ENCODE measurements at regions not wholly inside any gene's neighbourhood (a gene's known extent, or its start where the extent isn't known, plus 50 kb on each side); places are given as distances from the start of the nearest gene placed in this dataset.

- H3K36me3 ChIP-seq (ENCODE audit: control insufficient read depth in 2 of 2, insufficient read depth in 1 of 2, low read length in 2 of 2): no peaks in the 10 kb centered on the region
- TF ChIP-seq PATZ1 (tag by site-specific recombination; IDR thresholded peaks at IDR 0.05) (no peak), ZNF354C (tag by site-specific recombination; IDR thresholded peaks at IDR 0.05; ENCODE audit: borderline replicate concordance, low read depth) (no peak), ZNF658 (tag by site-specific recombination; IDR thresholded peaks at IDR 0.05) (no peak), KLF16 (tag by site-specific recombination; IDR thresholded peaks at IDR 0.05) (no peak), ZNF324 (tag by site-specific recombination; IDR thresholded peaks at IDR 0.05) (no peak), ZNF571 (tag by site-specific recombination; IDR thresholded peaks at IDR 0.05) (no peak), ZNF184 (tag by site-specific recombination; IDR thresholded peaks at IDR 0.05) (no peak), GLI4 (tag by site-specific recombination; IDR thresholded peaks at IDR 0.05) (no peak), ZNF302 (tag by site-specific recombination; IDR thresholded peaks at IDR 0.05; ENCODE audit: low read depth) (no peak), ZNF146 (tag by site-specific recombination; IDR thresholded peaks at IDR 0.05) (no peak), ZNF707 (tag by site-specific recombination; IDR thresholded peaks at IDR 0.05) (no peak), ZNF580 (tag by site-specific recombination; IDR thresholded peaks at IDR 0.05) (no peak)
- TF ChIP-seq, protein P1, sequence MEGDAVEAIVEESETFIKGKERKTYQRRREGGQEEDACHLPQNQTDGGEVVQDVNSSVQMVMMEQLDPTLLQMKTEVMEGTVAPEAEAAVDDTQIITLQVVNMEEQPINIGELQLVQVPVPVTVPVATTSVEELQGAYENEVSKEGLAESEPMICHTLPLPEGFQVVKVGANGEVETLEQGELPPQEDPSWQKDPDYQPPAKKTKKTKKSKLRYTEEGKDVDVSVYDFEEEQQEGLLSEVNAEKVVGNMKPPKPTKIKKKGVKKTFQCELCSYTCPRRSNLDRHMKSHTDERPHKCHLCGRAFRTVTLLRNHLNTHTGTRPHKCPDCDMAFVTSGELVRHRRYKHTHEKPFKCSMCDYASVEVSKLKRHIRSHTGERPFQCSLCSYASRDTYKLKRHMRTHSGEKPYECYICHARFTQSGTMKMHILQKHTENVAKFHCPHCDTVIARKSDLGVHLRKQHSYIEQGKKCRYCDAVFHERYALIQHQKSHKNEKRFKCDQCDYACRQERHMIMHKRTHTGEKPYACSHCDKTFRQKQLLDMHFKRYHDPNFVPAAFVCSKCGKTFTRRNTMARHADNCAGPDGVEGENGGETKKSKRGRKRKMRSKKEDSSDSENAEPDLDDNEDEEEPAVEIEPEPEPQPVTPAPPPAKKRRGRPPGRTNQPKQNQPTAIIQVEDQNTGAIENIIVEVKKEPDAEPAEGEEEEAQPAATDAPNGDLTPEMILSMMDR (tag by site-specific recombination; IDR thresholded peaks at IDR 0.05): no peak
- TF ChIP-seq, protein P2, sequence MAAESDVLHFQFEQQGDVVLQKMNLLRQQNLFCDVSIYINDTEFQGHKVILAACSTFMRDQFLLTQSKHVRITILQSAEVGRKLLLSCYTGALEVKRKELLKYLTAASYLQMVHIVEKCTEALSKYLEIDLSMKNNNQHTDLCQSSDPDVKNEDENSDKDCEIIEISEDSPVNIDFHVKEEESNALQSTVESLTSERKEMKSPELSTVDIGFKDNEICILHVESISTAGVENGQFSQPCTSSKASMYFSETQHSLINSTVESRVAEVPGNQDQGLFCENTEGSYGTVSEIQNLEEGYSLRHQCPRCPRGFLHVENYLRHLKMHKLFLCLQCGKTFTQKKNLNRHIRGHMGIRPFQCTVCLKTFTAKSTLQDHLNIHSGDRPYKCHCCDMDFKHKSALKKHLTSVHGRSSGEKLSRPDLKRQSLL (tag by site-specific recombination; IDR thresholded peaks at IDR 0.05): no peak
- TF ChIP-seq, protein P3, sequence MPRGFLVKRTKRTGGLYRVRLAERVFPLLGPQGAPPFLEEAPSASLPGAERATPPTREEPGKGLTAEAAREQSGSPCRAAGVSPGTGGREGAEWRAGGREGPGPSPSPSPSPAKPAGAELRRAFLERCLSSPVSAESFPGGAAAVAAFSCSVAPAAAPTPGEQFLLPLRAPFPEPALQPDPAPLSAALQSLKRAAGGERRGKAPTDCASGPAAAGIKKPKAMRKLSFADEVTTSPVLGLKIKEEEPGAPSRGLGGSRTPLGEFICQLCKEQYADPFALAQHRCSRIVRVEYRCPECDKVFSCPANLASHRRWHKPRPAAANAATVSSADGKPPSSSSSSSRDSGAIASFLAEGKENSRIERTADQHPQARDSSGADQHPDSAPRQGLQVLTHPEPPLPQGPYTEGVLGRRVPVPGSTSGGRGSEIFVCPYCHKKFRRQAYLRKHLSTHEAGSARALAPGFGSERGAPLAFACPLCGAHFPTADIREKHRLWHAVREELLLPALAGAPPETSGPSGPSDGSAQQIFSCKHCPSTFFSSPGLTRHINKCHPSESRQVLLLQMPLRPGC (tag by site-specific recombination; IDR thresholded peaks at IDR 0.05): no peak
- H3K27ac ChIP-seq (ENCODE audit: extremely low read depth, low read depth, low read length): no peak overlapping the region
- no peak overlapping the region for H3K4me3 ChIP-seq (ENCODE audit: low read depth, low read length)
- no peaks in the 10 kb centered on the region for H3K9me3 ChIP-seq (ENCODE audit: control insufficient read depth, insufficient read depth, low read depth, low read length)
- H3K4me1 ChIP-seq (ENCODE audit: control insufficient read depth, insufficient read depth, low read length): no peaks in the 10 kb centered on the region
- POLR2A ChIA-PET: no interaction called here
- CTCF ChIA-PET: interaction anchor here (0.5 kb wide), 1 partner anchor 220 kb away, joined by 3 read pairs; no protein-coding TSS in a partner anchor
Observed at GRCh38 chr18:29560270-29560669, 1383.3 kb upstream of the CDH2 start.

DNA sequence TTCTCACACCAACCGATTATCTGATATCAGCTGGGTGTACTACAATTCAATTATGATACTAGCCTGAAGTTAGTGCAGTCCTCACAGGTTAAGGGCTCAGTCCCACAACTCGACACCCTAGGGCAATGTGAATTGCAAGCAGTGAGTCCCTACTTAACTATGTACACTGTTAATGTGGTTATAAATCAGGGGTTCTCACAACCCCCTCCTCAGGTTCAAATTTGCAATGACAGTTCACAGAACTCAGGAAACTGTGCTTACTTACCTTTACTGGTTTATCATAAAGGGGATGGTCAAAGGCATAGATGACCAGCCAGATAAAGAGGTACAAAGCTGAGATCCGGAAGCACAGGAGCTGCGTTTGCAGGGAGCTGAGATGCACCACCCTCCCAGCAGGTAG is 1379.1 kb upstream of the CDH2 start:
- ChIA-PET POLR2A (no interaction called here), CTCF (no interaction called here)
- H3K4me1 ChIP-seq (ENCODE audit: control insufficient read depth, insufficient read depth, low read length): no peaks in the 10 kb centered on the region
- H3K9me3 ChIP-seq (ENCODE audit: control insufficient read depth, insufficient read depth, low read depth, low read length): no peaks in the 10 kb centered on the region
- no peak overlapping the region for H3K4me3 ChIP-seq (ENCODE audit: low read depth, low read length)
- no peaks in the 10 kb centered on the region for H3K36me3 ChIP-seq (ENCODE audit: control insufficient read depth in 2 of 2, insufficient read depth in 1 of 2, low read length in 2 of 2)
- no peak overlapping the region for H3K27ac ChIP-seq (ENCODE audit: extremely low read depth, low read depth, low read length)
- TF ChIP-seq ZNF521 (tag by site-specific recombination; IDR thresholded peaks at IDR 0.05) (no peak), ZNF366 (tag by site-specific recombination; conservative IDR thresholded peaks at IDR 0.05) (no peak), ZNF449 (tag by site-specific recombination; IDR thresholded peaks at IDR 0.05) (no peak), ZNF677 (tag by site-specific recombination; IDR thresholded peaks at IDR 0.05) (no peak), ZNF202 (tag by site-specific recombination; IDR thresholded peaks at IDR 0.05; ENCODE audit: borderline replicate concordance) (no peak), ZNF747 (tag by site-specific recombination; IDR thresholded peaks at IDR 0.05) (no peak), ZNF529 (tag by site-specific recombination; IDR thresholded peaks at IDR 0.05; ENCODE audit: insufficient replicate concordance) (no peak), ZSCAN30 (tag by site-specific recombination; IDR thresholded peaks at IDR 0.05) (no peak), KLF7 (tag by site-specific recombination; IDR thresholded peaks at IDR 0.05; ENCODE audit: borderline replicate concordance) (no peak), ZNF140 (tag by site-specific recombination; IDR thresholded peaks at IDR 0.05) (no peak)
- TF ChIP-seq, protein P4, sequence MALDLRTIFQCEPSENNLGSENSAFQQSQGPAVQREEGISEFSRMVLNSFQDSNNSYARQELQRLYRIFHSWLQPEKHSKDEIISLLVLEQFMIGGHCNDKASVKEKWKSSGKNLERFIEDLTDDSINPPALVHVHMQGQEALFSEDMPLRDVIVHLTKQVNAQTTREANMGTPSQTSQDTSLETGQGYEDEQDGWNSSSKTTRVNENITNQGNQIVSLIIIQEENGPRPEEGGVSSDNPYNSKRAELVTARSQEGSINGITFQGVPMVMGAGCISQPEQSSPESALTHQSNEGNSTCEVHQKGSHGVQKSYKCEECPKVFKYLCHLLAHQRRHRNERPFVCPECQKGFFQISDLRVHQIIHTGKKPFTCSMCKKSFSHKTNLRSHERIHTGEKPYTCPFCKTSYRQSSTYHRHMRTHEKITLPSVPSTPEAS (tag by site-specific recombination; IDR thresholded peaks at IDR 0.05): no peak
